GM19351 (cell line): ENCODE measurements at regions not wholly inside any gene's neighbourhood (a gene's known extent, or its start where the extent isn't known, plus 50 kb on each side); places are given as distances from the start of the nearest gene placed in this dataset.
"Not testable (repeated sequence)": the region's sequence is repeated elsewhere in the genome, so short reads cannot be mapped to it uniquely, and the experiment has no call there.

Experiments
- ATAC-seq: cut with Tn5 transposase; IDR thresholded peaks from one replicate; pipeline ENCODE4 v1.9.1; 2021; ENCODE audit warnings: mild to moderate bottlenecking, moderate library complexity; ENCODE audit not compliant: unreplicated experiment

- ATAC-seq = not testable (repeated sequence)
Measured at GRCh38 chr2:215630796-215631195, 194.9 kb upstream of the FN1 start.

- ATAC-seq = no peak
Measured at GRCh38 chr2:215627771-215628170, 191.9 kb upstream of the FN1 start.

GRCh38 chr2:215626812-215627281, 191.0 kb upstream of the FN1 start:
- no peak for ATAC-seq

DNA sequence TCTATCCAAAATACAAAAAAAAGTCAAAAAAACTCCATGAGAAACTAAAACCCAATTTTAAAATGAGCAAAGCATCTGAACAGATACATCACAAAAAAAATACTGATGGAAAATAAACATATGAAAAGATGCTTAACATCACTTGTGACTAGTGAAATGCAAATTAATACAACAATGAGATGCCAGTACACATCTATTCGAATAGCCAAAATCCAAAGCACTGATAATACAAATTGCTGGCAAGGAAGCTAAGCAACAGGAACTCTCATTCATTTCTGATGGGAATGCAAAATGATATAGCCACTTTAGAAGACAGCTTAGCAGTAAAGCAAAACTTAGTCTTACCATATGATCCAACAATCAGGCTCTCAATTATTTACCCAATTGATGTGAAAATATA, 190.2 kb upstream of the FN1 start:
- no peak for ATAC-seq

DNA sequence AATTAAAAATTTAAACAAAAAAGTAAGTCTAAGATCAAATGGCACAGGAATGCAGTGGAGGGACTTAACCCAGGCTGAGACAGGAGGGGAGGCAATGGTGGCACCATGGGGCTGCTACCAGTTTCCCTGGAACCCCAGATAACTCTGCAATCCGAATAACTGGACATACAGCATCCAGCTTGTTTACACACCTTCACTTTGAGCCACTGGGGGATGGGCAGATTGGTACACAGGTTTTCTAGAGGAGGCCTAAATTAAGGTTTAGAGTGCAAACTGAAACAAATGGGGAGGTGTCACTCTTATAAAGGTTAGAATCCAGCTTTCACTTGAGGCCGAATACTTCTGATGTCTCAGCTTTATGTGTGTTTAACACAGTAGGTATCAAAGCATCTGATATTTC, 189.3 kb upstream of the FN1 start:
- no peak for ATAC-seq

- no peak for ATAC-seq
Measured at GRCh38 chr2:215624423-215624829, 188.6 kb upstream of the FN1 start.

GRCh38 chr2:215622837-215623236, 187.0 kb upstream of the FN1 start:
- ATAC-seq = no peak

- ATAC-seq = no peak
Measured at GRCh38 chr2:215621381-215621780, 185.5 kb upstream of the FN1 start.

GRCh38 chr2:215620528-215620927, 184.7 kb upstream of the FN1 start:
- no peak for ATAC-seq

GRCh38 chr2:215619989-215620388, 184.1 kb upstream of the FN1 start:
- no peak for ATAC-seq

DNA sequence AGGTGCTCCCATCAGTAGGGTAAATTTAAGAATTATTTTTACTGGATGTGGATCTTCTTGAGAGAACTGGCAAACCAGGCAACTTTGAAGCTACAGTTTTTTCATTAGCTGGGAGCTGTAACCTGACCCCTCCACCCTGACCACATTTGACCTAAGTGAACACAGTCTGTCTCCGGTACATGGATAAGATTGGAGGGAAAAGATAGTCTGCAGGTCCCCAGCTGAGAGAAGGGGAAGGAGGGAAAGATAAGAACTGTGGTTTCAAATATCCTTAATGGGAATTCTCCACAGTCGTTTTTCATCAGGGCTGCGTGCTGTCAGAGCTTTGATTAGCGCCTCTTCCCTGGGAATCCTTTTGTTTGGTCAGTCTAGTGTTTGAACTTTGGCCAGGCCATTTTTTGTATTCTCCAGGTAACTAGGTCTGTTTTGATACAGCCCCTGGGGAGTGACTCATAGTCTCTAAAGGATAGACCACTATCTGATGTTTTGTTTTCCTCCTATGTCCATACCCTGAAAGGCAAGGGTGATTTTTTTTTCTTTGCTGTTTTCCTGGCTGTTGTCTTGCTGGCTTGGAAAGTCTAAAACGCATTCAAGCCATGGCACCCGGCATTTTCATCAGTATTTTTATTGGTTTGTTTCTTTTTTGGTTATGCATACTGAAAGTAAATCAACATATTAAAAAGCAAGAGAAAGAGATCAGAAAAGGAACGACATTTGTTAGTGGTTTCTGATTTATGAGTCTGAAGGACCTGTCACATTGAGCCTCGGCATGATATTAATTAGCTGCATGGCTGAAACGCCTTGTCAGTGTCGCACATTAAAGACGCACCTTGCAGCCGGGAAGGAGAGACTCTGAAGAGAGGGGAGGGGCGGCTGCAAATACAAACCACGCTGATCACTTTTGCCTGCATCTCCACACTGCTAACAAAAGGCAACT, 183.4 kb upstream of the FN1 start:
- ATAC-seq = no peak

GRCh38 chr2:215618145-215618544, 182.3 kb upstream of the FN1 start:
- no peak for ATAC-seq

GRCh38 chr2:215617060-215617824, 181.4 kb upstream of the FN1 start:
- ATAC-seq = no peak

DNA sequence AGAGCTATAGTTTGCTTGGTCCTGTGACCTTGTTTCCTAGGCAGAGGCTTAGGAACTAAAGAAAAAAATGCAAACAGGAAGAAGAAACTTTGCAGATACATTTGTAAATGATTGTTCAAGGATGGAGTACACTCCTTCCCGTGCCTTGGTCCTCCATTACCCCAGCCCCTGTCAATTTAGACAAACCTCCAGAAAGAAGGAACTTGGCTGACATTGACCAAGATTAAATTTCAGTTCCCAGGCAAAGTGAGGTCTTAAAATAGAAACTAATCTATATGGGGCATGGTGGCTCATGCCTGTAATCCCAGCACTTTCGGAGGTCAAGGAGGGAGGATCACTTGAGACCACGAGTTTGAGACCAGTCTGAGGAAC, 179.9 kb upstream of the FN1 start:
- ATAC-seq = no peak

GRCh38 chr2:215615067-215615802, 179.4 kb upstream of the FN1 start:
- no peak for ATAC-seq

DNA sequence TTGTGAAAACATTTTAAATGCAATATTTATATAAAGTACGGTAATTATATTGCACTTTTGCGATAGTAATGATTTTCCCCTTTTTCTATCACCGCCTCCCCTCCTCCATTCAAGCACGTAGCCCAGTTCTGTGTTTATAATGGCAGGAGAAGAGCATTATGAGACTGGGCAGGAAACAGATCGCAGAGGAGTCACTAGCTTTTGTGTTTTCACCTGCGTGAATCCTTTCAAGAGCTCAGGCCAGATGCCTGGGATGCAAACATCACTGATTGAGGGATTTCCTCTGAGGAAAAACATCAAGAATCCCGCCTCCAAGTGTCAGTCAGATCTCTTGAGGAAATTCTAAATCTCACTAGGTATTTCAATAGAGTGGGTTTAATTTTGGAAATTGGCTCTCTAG, 178.4 kb upstream of the FN1 start:
- no peak for ATAC-seq

DNA sequence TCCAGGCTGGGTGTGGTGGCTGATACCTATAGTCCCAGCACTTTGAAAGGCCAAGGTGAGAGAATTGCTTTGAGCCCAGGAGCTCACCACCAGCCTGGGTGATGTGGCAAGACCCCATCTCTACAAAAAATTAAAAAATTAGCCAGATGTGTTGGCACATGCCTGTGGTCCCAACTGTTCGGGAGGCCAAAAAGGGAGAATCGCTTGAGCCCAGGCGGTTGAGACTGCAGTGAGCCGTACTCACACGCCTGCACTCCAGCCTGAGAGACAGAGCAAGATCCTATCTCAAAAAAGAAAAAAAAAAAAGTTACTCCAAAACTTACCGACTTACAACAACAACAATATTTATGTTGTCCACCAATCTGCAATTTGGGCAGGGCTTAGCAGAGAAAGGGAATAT, 178.0 kb upstream of the FN1 start:
- ATAC-seq = no peak

- ATAC-seq = no peak
Measured at GRCh38 chr2:215613280-215613679, 177.4 kb upstream of the FN1 start.

- ATAC-seq = no peak
Measured at GRCh38 chr2:215612786-215613185, 176.9 kb upstream of the FN1 start.

DNA sequence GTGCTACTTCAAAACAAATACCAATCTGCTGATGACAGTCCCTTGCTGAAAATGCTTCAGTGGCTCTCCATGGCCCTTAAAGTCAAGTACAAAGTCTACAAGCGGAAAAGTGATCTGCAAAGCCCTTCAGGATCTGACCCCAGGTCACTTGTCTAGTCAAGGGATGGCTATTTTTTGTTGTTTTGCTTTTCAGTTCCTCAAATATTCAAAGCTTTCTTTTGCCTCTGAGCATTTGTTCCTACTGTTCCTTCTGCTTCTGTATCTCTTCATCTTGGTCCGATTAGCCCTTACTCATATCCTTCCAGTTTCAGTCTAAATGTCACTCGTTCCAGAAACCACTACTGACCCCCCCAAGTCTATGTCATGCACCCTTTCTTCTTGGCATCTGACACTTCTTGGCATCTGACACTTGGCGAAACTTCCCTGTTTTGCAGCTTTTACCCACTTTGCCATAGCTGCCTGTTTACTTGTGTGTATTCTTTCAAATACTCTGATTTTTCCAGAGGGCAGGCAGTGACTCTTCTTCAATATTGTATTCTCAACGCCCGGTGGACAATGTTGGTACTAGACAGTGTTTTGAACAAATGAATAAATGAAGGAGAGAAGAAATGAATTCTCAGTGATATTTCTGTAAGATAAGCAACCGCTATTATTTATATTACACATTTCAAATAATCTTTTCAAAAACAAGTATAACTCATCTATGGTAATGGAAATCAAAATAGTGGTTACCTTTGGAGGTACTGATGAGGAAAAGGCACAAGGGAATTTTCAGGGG, 175.9 kb upstream of the FN1 start:
- ATAC-seq = peak; percentile 56
